ENCODE measurements at regions not wholly inside any gene's neighbourhood (a gene's known extent, or its start where the extent isn't known, plus 50 kb on each side); places are given as distances from the start of the nearest gene placed in this dataset.

DNA sequence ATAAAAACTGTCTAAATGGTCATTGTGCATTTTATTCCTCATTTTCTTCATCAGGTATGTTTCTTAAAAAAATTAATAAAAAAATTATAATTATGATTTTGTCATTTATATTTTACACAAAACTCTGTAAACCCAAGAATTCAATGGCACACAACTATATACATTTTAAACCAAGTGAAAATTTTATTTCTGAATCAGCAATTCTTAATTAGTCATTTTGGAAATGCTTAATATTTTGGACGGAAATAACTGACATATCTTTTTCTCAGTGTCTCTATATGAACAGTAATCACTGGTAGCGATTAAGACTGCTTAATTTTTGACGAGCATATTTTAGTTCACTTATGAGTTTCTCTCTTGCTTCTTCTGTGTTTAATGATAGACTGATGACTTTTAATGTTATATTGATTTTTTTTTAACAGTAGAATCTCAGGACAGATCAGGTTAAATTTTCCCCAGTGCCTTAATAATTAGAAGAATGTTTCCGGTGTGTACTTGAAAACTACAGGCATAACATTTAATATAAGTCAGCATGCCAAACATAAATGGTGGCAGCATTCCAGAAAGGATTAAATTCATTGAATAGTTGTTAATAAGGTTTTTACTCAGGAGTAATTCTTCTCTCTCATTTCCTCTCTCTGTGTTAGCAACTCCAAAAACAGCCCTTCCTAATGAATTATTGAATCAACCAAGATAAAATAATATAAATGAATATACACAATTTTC is 644.7 kb upstream of the CDH6 start:
- TF ChIP-seq, protein P1, sequence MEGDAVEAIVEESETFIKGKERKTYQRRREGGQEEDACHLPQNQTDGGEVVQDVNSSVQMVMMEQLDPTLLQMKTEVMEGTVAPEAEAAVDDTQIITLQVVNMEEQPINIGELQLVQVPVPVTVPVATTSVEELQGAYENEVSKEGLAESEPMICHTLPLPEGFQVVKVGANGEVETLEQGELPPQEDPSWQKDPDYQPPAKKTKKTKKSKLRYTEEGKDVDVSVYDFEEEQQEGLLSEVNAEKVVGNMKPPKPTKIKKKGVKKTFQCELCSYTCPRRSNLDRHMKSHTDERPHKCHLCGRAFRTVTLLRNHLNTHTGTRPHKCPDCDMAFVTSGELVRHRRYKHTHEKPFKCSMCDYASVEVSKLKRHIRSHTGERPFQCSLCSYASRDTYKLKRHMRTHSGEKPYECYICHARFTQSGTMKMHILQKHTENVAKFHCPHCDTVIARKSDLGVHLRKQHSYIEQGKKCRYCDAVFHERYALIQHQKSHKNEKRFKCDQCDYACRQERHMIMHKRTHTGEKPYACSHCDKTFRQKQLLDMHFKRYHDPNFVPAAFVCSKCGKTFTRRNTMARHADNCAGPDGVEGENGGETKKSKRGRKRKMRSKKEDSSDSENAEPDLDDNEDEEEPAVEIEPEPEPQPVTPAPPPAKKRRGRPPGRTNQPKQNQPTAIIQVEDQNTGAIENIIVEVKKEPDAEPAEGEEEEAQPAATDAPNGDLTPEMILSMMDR (IDR thresholded peaks at IDR 0.05; ENCODE audit: low read depth, low read length) = no peak
- no peaks in the 10 kb centered on the region for H3K27me3 ChIP-seq (ENCODE audit: control insufficient read depth, insufficient read depth, low read length)
- no peak overlapping the region for H3K27ac ChIP-seq (ENCODE audit: low read depth, low read length)
- POLR2A ChIA-PET = no interaction called here
- no peak for DNase-seq (ENCODE audit: low read depth, low spot score)
- no peaks in the 10 kb centered on the region for H3K9me3 ChIP-seq (ENCODE audit: control insufficient read depth, insufficient read depth, low read length)
- no peak overlapping the region for H3K4me3 ChIP-seq (ENCODE audit: low read depth, low read length)
- CTCF ChIA-PET = no interaction called here

DNA sequence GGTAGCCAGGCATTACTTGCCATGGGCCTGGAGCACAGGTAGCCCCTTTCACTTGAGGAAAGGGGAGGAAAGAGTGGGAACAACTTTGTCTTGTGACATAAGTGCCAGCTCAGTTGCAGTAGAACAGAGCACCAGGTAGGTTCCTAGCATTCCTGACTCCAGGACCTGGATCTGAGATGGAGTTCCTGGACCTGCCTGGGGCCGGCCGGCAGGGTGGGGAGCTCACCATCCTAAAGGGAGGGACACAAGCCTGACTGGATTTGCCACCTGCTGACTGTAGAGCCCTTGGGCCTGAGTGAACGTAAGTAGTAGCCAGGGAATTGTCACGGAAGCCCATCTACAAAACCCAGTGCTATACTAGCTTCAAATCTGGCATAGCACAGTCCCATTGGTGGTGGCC is 653.3 kb upstream of the CDH6 start:
- no peak overlapping the region for H3K4me3 ChIP-seq (ENCODE audit: low read depth, low read length)
- H3K9me3 ChIP-seq (ENCODE audit: control insufficient read depth, insufficient read depth, low read length) = no peaks in the 10 kb centered on the region
- POLR2A ChIA-PET = no interaction called here
- CTCF ChIA-PET = no interaction called here
- no peaks in the 10 kb centered on the region for H3K27me3 ChIP-seq (ENCODE audit: control insufficient read depth, insufficient read depth, low read length)
- no peak overlapping the region for H3K27ac ChIP-seq (ENCODE audit: low read depth, low read length)
- no peak for DNase-seq (ENCODE audit: low read depth, low spot score)
- TF ChIP-seq, protein P1 (IDR thresholded peaks at IDR 0.05; ENCODE audit: low read depth, low read length) = no peak

GRCh38 chr5:30539004-30539634 is 654.4 kb upstream of the CDH6 start:
- Histone ChIP-seq H3K9me3 (ENCODE audit: control insufficient read depth, insufficient read depth, low read length) (no peaks in the 10 kb centered on the region), H3K27me3 (ENCODE audit: control insufficient read depth, insufficient read depth, low read length) (no peaks in the 10 kb centered on the region), H3K27ac (ENCODE audit: low read depth, low read length) (no peak overlapping the region), H3K4me3 (ENCODE audit: low read depth, low read length) (no peak overlapping the region)
- peak; percentile 2 for DNase-seq (ENCODE audit: low read depth, low spot score)
- TF ChIP-seq, protein P1 (IDR thresholded peaks at IDR 0.05; ENCODE audit: low read depth, low read length) = no peak
- POLR2A ChIA-PET = no interaction called here
- CTCF ChIA-PET = no interaction called here

GRCh38 chr5:30525353-30525752 is 668.1 kb upstream of the CDH6 start:
- Histone ChIP-seq H3K9me3 (ENCODE audit: control insufficient read depth, insufficient read depth, low read length) (no peaks in the 10 kb centered on the region), H3K4me3 (ENCODE audit: low read depth, low read length) (no peak overlapping the region), H3K27me3 (ENCODE audit: control insufficient read depth, insufficient read depth, low read length) (no peaks in the 10 kb centered on the region), H3K27ac (ENCODE audit: low read depth, low read length) (no peak overlapping the region)
- ChIA-PET POLR2A (no interaction called here), CTCF (interaction anchor here (1.3 kb wide), 1 partner anchor 707 kb away, joined by 3 read pairs; no protein-coding TSS in a partner anchor)
- DNase-seq (ENCODE audit: low read depth, low spot score) = no peak
- TF ChIP-seq, protein P1 (IDR thresholded peaks at IDR 0.05; ENCODE audit: low read depth, low read length) = no peak

DNA sequence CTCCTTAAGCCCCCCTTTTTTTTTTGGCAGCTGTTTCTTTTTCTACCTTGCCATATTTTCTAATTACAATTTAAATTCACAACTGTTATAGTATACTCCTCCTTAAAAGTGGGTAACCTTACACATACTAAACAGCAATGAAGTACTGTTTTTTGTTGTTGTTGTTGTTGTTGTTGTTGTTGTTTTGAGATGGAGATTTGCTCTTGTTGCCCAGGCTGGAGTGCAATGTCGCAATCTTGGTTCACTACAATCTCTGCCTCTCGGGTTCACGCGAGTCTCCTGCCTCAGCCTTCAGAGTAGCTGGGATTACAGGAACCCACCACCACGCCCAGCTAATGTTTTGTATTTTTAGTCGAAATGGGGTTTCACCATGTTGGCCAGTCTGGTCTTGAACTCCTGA is 669.1 kb upstream of the CDH6 start:
- no peak for DNase-seq (ENCODE audit: low read depth, low spot score)
- TF ChIP-seq, protein P1 (IDR thresholded peaks at IDR 0.05; ENCODE audit: low read depth, low read length) = no peak
- POLR2A ChIA-PET = no interaction called here
- no peak overlapping the region for H3K27ac ChIP-seq (ENCODE audit: low read depth, low read length)
- H3K9me3 ChIP-seq (ENCODE audit: control insufficient read depth, insufficient read depth, low read length) = no peaks in the 10 kb centered on the region
- CTCF ChIA-PET = no interaction called here
- no peak overlapping the region for H3K4me3 ChIP-seq (ENCODE audit: low read depth, low read length)
- no peaks in the 10 kb centered on the region for H3K27me3 ChIP-seq (ENCODE audit: control insufficient read depth, insufficient read depth, low read length)
